GM23338 (cell line): ENCODE measurements at regions not wholly inside any gene's neighbourhood (a gene's known extent, or its start where the extent isn't known, plus 50 kb on each side); places are given as distances from the start of the nearest gene placed in this dataset.

Source experiments
- ATAC-seq: fragments of 200-7000 bp; cut with Tn5 transposase; 3 replicates; pipeline ENCODE4 v1.9.1; 2020
- DNase-seq: peaks from one replicate; pipeline ENCODE4 v3.0.0-alpha.2; 2015; ENCODE audit warnings: low spot score
- H2AFZ ChIP-seq: fragments of 200-600 bp; sonication (generic); 2 replicates; pipeline ENCODE4 v1.8.0; 2016; ENCODE audit warnings: antibody characterized with exemption, mild to moderate bottlenecking, moderate library complexity
- H3F3A ChIP-seq: fragments of 200-600 bp; sonication (generic); replicated peaks from 2 replicates; pipeline ENCODE4 v1.8.0; 2017; ENCODE audit warnings: antibody characterized with exemption, mixed run types, low read depth
- H3K27ac ChIP-seq: fragments of 200-600 bp; sonication (generic); 2 replicates; pipeline ENCODE4 v1.6.1; 2016; ENCODE audit warnings: low read depth
- H3K27me3 ChIP-seq: fragments of 200-600 bp; sonication (generic); 2 replicates; pipeline ENCODE4 v1.8.0; 2016; ENCODE audit warnings: mild to moderate bottlenecking, mixed run types, moderate library complexity; ENCODE audit not compliant: insufficient read depth
- H3K36me3 ChIP-seq: fragments of 200-600 bp; sonication (generic); 2 replicates; pipeline ENCODE4 v1.8.0; 2016; ENCODE audit warnings: mild to moderate bottlenecking; ENCODE audit not compliant: insufficient read depth
- H3K4me1 ChIP-seq: fragments of 200-600 bp; sonication (generic); 2 replicates; pipeline ENCODE4 v1.8.0; 2016; ENCODE audit warnings: mild to moderate bottlenecking, moderate library complexity; ENCODE audit not compliant: insufficient read depth
- H3K4me2 ChIP-seq: fragments of 200-600 bp; sonication (generic); 2 replicates; pipeline ENCODE4 v1.7.1; 2017; ENCODE audit warnings: mixed run types
- H3K4me3 ChIP-seq: fragments of 200-600 bp; sonication (generic); 2 replicates; pipeline ENCODE4 v1.6.1; 2016; ENCODE audit warnings: mixed run types
- H3K79me2 ChIP-seq: fragments of 200-600 bp; sonication (generic); replicated peaks from 2 replicates; pipeline ENCODE4 v1.8.0; 2017; ENCODE audit warnings: mild to moderate bottlenecking; ENCODE audit not compliant: insufficient read depth
- H3K9me2 ChIP-seq: fragments of 200-600 bp; sonication (generic); 2 replicates; pipeline ENCODE4 v1.8.0; 2017; ENCODE audit not compliant: insufficient read depth
- H4K20me1 ChIP-seq: fragments of 200-600 bp; sonication (generic); replicated peaks from 2 replicates; pipeline ENCODE4 v1.8.0; 2017; ENCODE audit warnings: mild to moderate bottlenecking; ENCODE audit not compliant: insufficient read depth
- H3K27ac Mint-ChIP-seq: 2 replicates; pipeline ENCODE4 v1.8.0; 2020; ENCODE audit warnings: inconsistent platforms, mild to moderate bottlenecking, moderate library complexity, mixed read lengths
- H3K27me3 Mint-ChIP-seq: 3 replicates; pipeline ENCODE4 v1.8.0; 2022; ENCODE audit warnings: low read depth, mild to moderate bottlenecking, moderate library complexity, mixed read lengths, inconsistent platforms; ENCODE audit not compliant: insufficient read depth, poor library complexity
- H3K36me3 Mint-ChIP-seq: 3 replicates; pipeline ENCODE4 v1.8.0; 2021; ENCODE audit warnings: low read depth, mild to moderate bottlenecking, inconsistent platforms, moderate library complexity, mixed read lengths
- H3K4me1 Mint-ChIP-seq: 3 replicates; pipeline ENCODE4 v1.8.0; 2020; ENCODE audit warnings: mild to moderate bottlenecking, inconsistent platforms, mixed read lengths
- H3K4me3 Mint-ChIP-seq: 3 replicates; pipeline ENCODE4 v1.8.0; 2021; ENCODE audit warnings: moderate library complexity, mild to moderate bottlenecking, inconsistent platforms, mixed read lengths
- H3K9me3 Mint-ChIP-seq: 3 replicates; pipeline ENCODE4 v1.8.0; 2020; ENCODE audit warnings: moderate library complexity, mild to moderate bottlenecking, inconsistent platforms, mixed read lengths
- EZH2 ChIP-seq: fragments of 200-600 bp; sonication (generic); IDR thresholded peaks from one replicate; pipeline ENCODE4 v1.8.0; 2017; ENCODE audit warnings: antibody characterized with exemption, mild to moderate bottlenecking, low read depth; ENCODE audit not compliant: unreplicated experiment
- JUNB ChIP-seq: IDR thresholded peaks from one replicate; pipeline ENCODE4 v1.6.1; 2016; ENCODE audit warnings: antibody characterized with exemption; ENCODE audit not compliant: unreplicated experiment
- POLR2AphosphoS5 ChIP-seq: IDR thresholded peaks from 2 replicates; pipeline ENCODE4 v1.6.1; 2016; ENCODE audit warnings: antibody characterized with exemption, low read depth
- STAT1 ChIP-seq: IDR thresholded peaks from one replicate; pipeline ENCODE4 v1.6.1; 2016; ENCODE audit warnings: antibody characterized with exemption; ENCODE audit not compliant: unreplicated experiment
- ZNF331 ChIP-seq: fragments of 250-450 bp; sonication (Bioruptor Pico); IDR thresholded peaks from 2 replicates; pipeline ENCODE4 v1.5.0; 2020; ENCODE audit warnings: low read depth, mild to moderate bottlenecking, moderate library complexity
- ZNF462 ChIP-seq: fragments of 250-450 bp; sonication (Bioruptor Pico); IDR thresholded peaks from 2 replicates; pipeline ENCODE4 v1.5.0; 2020; ENCODE audit warnings: mild to moderate bottlenecking, moderate library complexity

GRCh38 chr2:21643180-21643579, 519.4 kb downstream of the TDRD15 start:
- H2AFZ ChIP-seq = no peak overlapping the region
- Mint-ChIP-seq H3K4me1 (peaks cover 21% of the 10 kb centered on the region), H3K27me3 (peaks cover 2% of the 10 kb centered on the region), H3K36me3 (no peaks in the 10 kb centered on the region; the same call in 2 of the 3 replicates), H3K27ac (peak overlapping the region; percentile 11; the same call in 1 of the 2 replicates), H3K4me3 (no peak overlapping the region), H3K9me3 (peaks cover 2% of the 10 kb centered on the region; the same call in 1 of the 3 replicates)
- H3K4me2 ChIP-seq = no peak overlapping the region
- no peaks in the 10 kb centered on the region for H3K9me2 ChIP-seq
- no peaks in the 10 kb centered on the region for H3K27me3 ChIP-seq
- H3K79me2 ChIP-seq = no peaks in the 10 kb centered on the region
- H3K4me1 ChIP-seq = peaks cover 7% of the 10 kb centered on the region; the same call in 1 of the 2 replicates
- ATAC-seq (peak; percentile 51), DNase-seq (no peak)
- H3K27ac ChIP-seq = no peak overlapping the region
- H3K36me3 ChIP-seq = peaks cover 5% of the 10 kb centered on the region; the same call in 1 of the 2 replicates
- H3K4me3 ChIP-seq = no peak overlapping the region
- TF ChIP-seq JUNB (no peak), ZNF462 (CRISPR knock-in tag) (peak; percentile 38; the same call in 1 of the 2 replicates)
- H3F3A ChIP-seq = no peaks in the 10 kb centered on the region
- no peaks in the 10 kb centered on the region for H4K20me1 ChIP-seq

- H3K9me3 Mint-ChIP-seq = peaks cover 2% of the 10 kb centered on the region; the same call in 1 of the 3 replicates
- Histone ChIP-seq H3K4me1 (peaks cover 7% of the 10 kb centered on the region; the same call in 1 of the 2 replicates), H3K27ac (no peak overlapping the region), H3K36me3 (peaks cover 5% of the 10 kb centered on the region; the same call in 1 of the 2 replicates), H3F3A (no peaks in the 10 kb centered on the region), H3K79me2 (no peaks in the 10 kb centered on the region), H3K4me2 (no peak overlapping the region), H4K20me1 (no peaks in the 10 kb centered on the region), H3K9me2 (no peaks in the 10 kb centered on the region), H3K27me3 (no peaks in the 10 kb centered on the region), H2AFZ (no peak overlapping the region), H3K4me3 (no peak overlapping the region)
- H3K27me3 Mint-ChIP-seq = peaks cover 2% of the 10 kb centered on the region
- H3K36me3 Mint-ChIP-seq = no peaks in the 10 kb centered on the region; the same call in 2 of the 3 replicates
- ATAC-seq = no peak
- peaks cover 21% of the 10 kb centered on the region for H3K4me1 Mint-ChIP-seq
- no peak for DNase-seq
- H3K27ac Mint-ChIP-seq = no peak overlapping the region
- no peak overlapping the region for H3K4me3 Mint-ChIP-seq
- TF ChIP-seq JUNB = no peak
- no peak for TF ChIP-seq ZNF331 (CRISPR knock-in tag)
- no peak for TF ChIP-seq POLR2AphosphoS5
- TF ChIP-seq EZH2 = no peak
- TF ChIP-seq ZNF462 (CRISPR knock-in tag) = no peak
- TF ChIP-seq STAT1 = no peak
Measured at GRCh38 chr2:21644266-21644665, 520.5 kb downstream of the TDRD15 start.
